HEK293 (cell line): ENCODE measurements at regions not wholly inside any gene's neighbourhood (a gene's known extent, or its start where the extent isn't known, plus 50 kb on each side); places are given as distances from the start of the nearest gene placed in this dataset.
"Not testable (repeated sequence)": the region's sequence is repeated elsewhere in the genome, so short reads cannot be mapped to it uniquely, and the experiment has no call there.

Experiments used
- CTCF ChIA-PET: fragments of 350-600 bp; formaldehyde crosslinking; extraction: SDS; loops from one replicate; lab custom pipeline; 2021; ENCODE audit warnings: antibody characterized with exemption; lab: Yijun Ruan, JAX
- POLR2A ChIA-PET: fragments of 300-600 bp; formaldehyde crosslinking; extraction: SDS; loops from one replicate; lab custom pipeline; 2020; ENCODE audit warnings: antibody characterized with exemption, inconsistent platforms; lab: Yijun Ruan, JAX
- H3K27ac ChIP-seq: fragments of 200-500 bp; sonication (Bioruptor generic); 2 replicates; pipeline ENCODE4 v1.5.1; 2014; ENCODE audit warnings: low read depth, low read length, control low read depth, inconsistent platforms; ENCODE audit errors: extremely low read depth
- H3K36me3 ChIP-seq, 2 experiments: fragments of 200-500 bp in 1 of 2; sonication (Bioruptor generic) in 1 of 2; 1 replicate in 1 of 2; 2 replicates in 1 of 2; pipeline ENCODE4 v1.5.1; 2014 to 2017; ENCODE audit warnings: inconsistent platforms in 2 of 2, low read length in 2 of 2; ENCODE audit not compliant: control insufficient read depth in 2 of 2, insufficient read depth in 1 of 2
- H3K4me1 ChIP-seq: fragments of 200-500 bp; sonication (Bioruptor generic); 2 replicates; pipeline ENCODE4 v1.5.1; 2014; ENCODE audit warnings: mild to moderate bottlenecking, low read length, inconsistent platforms; ENCODE audit not compliant: control insufficient read depth, insufficient read depth
- H3K4me3 ChIP-seq: 2 replicates; pipeline ENCODE4 v1.5.1; 2011; ENCODE audit warnings: low read depth, mild to moderate bottlenecking, control low read depth, low read length, moderate library complexity
- H3K9me3 ChIP-seq: fragments of 200-500 bp; sonication (Bioruptor generic); 2 replicates; pipeline ENCODE4 v1.5.1; 2014; ENCODE audit warnings: low read depth, low read length, inconsistent platforms; ENCODE audit not compliant: control insufficient read depth, insufficient read depth
- SCRT1 ChIP-seq: fragments of 450-650 bp; formaldehyde crosslinking; IDR thresholded peaks from 2 replicates; pipeline ENCODE4 v1.5.1; 2016; ENCODE audit warnings: missing biosample characterization, missing genetic modification characterization, borderline replicate concordance
- SCRT2 ChIP-seq: fragments of 450-650 bp; formaldehyde crosslinking; IDR thresholded peaks from 2 replicates; pipeline ENCODE4 v1.5.1; 2016; ENCODE audit warnings: missing biosample characterization, missing genetic modification characterization
- SP2 ChIP-seq: fragments of 450-650 bp; formaldehyde crosslinking; IDR thresholded peaks from 2 replicates; pipeline ENCODE4 v1.5.1; 2016; ENCODE audit warnings: missing biosample characterization, missing genetic modification characterization
- ZBTB17 ChIP-seq: fragments of 450-650 bp; formaldehyde crosslinking; IDR thresholded peaks from 2 replicates; pipeline ENCODE4 v1.5.1; 2016; ENCODE audit warnings: missing biosample characterization, missing genetic modification characterization
- ZFP37 ChIP-seq: fragments of 450-650 bp; formaldehyde crosslinking; IDR thresholded peaks from 2 replicates; pipeline ENCODE4 v1.5.1; 2016; ENCODE audit warnings: missing biosample characterization, missing genetic modification characterization
- ZIC2 ChIP-seq: fragments of 450-650 bp; formaldehyde crosslinking; IDR thresholded peaks from 2 replicates; pipeline ENCODE4 v1.5.1; 2016; ENCODE audit warnings: missing biosample characterization, missing genetic modification characterization
- ZNF138 ChIP-seq: fragments of 450-650 bp; formaldehyde crosslinking; IDR thresholded peaks from 2 replicates; pipeline ENCODE4 v1.5.1; 2016; ENCODE audit warnings: missing biosample characterization, missing genetic modification characterization, borderline replicate concordance
- ZNF148 ChIP-seq: fragments of 450-650 bp; formaldehyde crosslinking; IDR thresholded peaks from 2 replicates; pipeline ENCODE4 v1.5.0; 2017; ENCODE audit warnings: missing biosample characterization, missing genetic modification characterization, borderline replicate concordance
- ZNF169 ChIP-seq: fragments of 450-650 bp; formaldehyde crosslinking; IDR thresholded peaks from 2 replicates; pipeline ENCODE4 v1.5.1; 2016; ENCODE audit warnings: missing biosample characterization, missing genetic modification characterization
- ZNF18 ChIP-seq: fragments of 450-650 bp; formaldehyde crosslinking; IDR thresholded peaks from 2 replicates; pipeline ENCODE4 v1.5.1; 2016; ENCODE audit warnings: missing biosample characterization, missing genetic modification characterization
- ZNF239 ChIP-seq: fragments of 450-650 bp; formaldehyde crosslinking; IDR thresholded peaks from 2 replicates; pipeline ENCODE4 v1.5.1; 2016; ENCODE audit warnings: missing biosample characterization, missing genetic modification characterization
- ZNF274 ChIP-seq, 2 experiments: fragments of 200-500 bp in 1 of 2; fragments of 450-650 bp in 1 of 2; sonication (Bioruptor generic) in 1 of 2; formaldehyde crosslinking in 1 of 2; IDR thresholded peaks; 2 replicates each; pipeline versions ENCODE4 v1.5.1 to v1.6.1; 2014 to 2016; ENCODE audit warnings: borderline replicate concordance in 1 of 2, inconsistent platforms in 1 of 2, low read length in 1 of 2, missing biosample characterization in 1 of 2, missing genetic modification characterization in 1 of 2
- ZNF311 ChIP-seq: fragments of 450-650 bp; formaldehyde crosslinking; IDR thresholded peaks from 2 replicates; pipeline ENCODE4 v1.5.1; 2017; ENCODE audit warnings: missing biosample characterization, missing genetic modification characterization, borderline replicate concordance
- ZNF324 ChIP-seq: fragments of 450-650 bp; formaldehyde crosslinking; IDR thresholded peaks from 2 replicates; pipeline ENCODE4 v1.5.1; 2016; ENCODE audit warnings: missing biosample characterization, missing genetic modification characterization
- ZNF501 ChIP-seq: fragments of 450-650 bp; formaldehyde crosslinking; IDR thresholded peaks from 2 replicates; pipeline ENCODE4 v1.5.1; 2016; ENCODE audit warnings: missing biosample characterization, missing genetic modification characterization
- ZNF561 ChIP-seq: fragments of 450-650 bp; IDR thresholded peaks from 2 replicates; pipeline ENCODE4 v1.5.1; 2018; ENCODE audit warnings: missing biosample characterization, missing genetic modification characterization, borderline replicate concordance
- ZNF610 ChIP-seq: fragments of 450-650 bp; formaldehyde crosslinking; IDR thresholded peaks from 2 replicates; pipeline ENCODE4 v1.5.1; 2016; ENCODE audit warnings: missing biosample characterization, missing genetic modification characterization, borderline replicate concordance
- ZNF629 ChIP-seq: fragments of 450-650 bp; formaldehyde crosslinking; IDR thresholded peaks from 2 replicates; pipeline ENCODE4 v1.5.1; 2017; ENCODE audit warnings: missing biosample characterization, missing genetic modification characterization
- ZNF654 ChIP-seq: fragments of 450-650 bp; formaldehyde crosslinking; IDR thresholded peaks from 2 replicates; pipeline ENCODE4 v1.5.1; 2016; ENCODE audit warnings: low read depth, missing biosample characterization, missing genetic modification characterization
- ZNF707 ChIP-seq: fragments of 450-650 bp; formaldehyde crosslinking; IDR thresholded peaks from 2 replicates; pipeline ENCODE4 v1.5.1; 2016; ENCODE audit warnings: missing biosample characterization, missing genetic modification characterization
- ZNF792 ChIP-seq: fragments of 450-650 bp; formaldehyde crosslinking; IDR thresholded peaks from 2 replicates; pipeline ENCODE4 v1.5.1; 2016; ENCODE audit warnings: missing biosample characterization, missing genetic modification characterization
- ZNF830 ChIP-seq: fragments of 450-650 bp; IDR thresholded peaks from 2 replicates; pipeline ENCODE4 v1.5.0; 2018; ENCODE audit warnings: missing biosample characterization, missing genetic modification characterization, low read depth, mild to moderate bottlenecking, moderate library complexity

GRCh38 chr15:91447991-91448644 lies 348.1 kb downstream of the SV2B start:
- no peaks in the 10 kb centered on the region for H3K4me1 ChIP-seq
- no peak overlapping the region for H3K27ac ChIP-seq
- H3K9me3 ChIP-seq, result no peaks in the 10 kb centered on the region
- TF ChIP-seq ZNF239 (tag by site-specific recombination) (no peak), ZNF311 (no peak), ZNF274 (IDR thresholded peaks at IDR 0.05; ENCODE audit: low read length) (no peak), ZNF274 (tag by site-specific recombination; IDR thresholded peaks at IDR 0.05; ENCODE audit: borderline replicate concordance) (no peak), ZBTB17 (tag by site-specific recombination) (no peak), ZNF792 (tag by site-specific recombination) (no peak), ZNF654 (tag by site-specific recombination) (no peak), SCRT1 (tag by site-specific recombination) (no peak), ZIC2 (tag by site-specific recombination) (no peak), ZNF169 (tag by site-specific recombination) (no peak), ZNF138 (tag by site-specific recombination) (no peak), ZNF610 (tag by site-specific recombination) (no peak), ZNF18 (no peak), SP2 (tag by site-specific recombination) (no peak)
- TF ChIP-seq, all 188 proteins: peak for 0
- ChIA-PET POLR2A (no interaction called here), CTCF (interaction anchor here (0.9 kb wide), 1 partner anchor 11 kb away, joined by 3 read pairs; no protein-coding TSS in a partner anchor)
- H3K36me3 ChIP-seq, result no peaks in the 10 kb centered on the region
- no peak overlapping the region for H3K4me3 ChIP-seq

GRCh38 chr15:91453376-91453775 lies 353.3 kb downstream of the SV2B start:
- H3K4me3 ChIP-seq, CTCF ChIA-PET, H3K9me3 ChIP-seq, H3K4me1 ChIP-seq, POLR2A ChIA-PET, H3K36me3 ChIP-seq, H3K27ac ChIP-seq: not testable (repeated sequence)

GRCh38 chr15:91456251-91456718 lies 356.2 kb downstream of the SV2B start:
- H3K36me3 ChIP-seq, result no peaks in the 10 kb centered on the region
- H3K9me3 ChIP-seq, result no peaks in the 10 kb centered on the region
- ChIA-PET CTCF (interaction anchor here (0.7 kb wide), 2 partner anchors 36 to 140 kb away, joined by 3 read pairs; no protein-coding TSS in a partner anchor), POLR2A (no interaction called here)
- TF ChIP-seq ZIC2 (tag by site-specific recombination), result peak; percentile 42
- TF ChIP-seq ZNF707, result no peak
- TF ChIP-seq ZFP37 (tag by site-specific recombination), result no peak
- TF ChIP-seq ZNF629 (tag by site-specific recombination), result no peak
- TF ChIP-seq ZNF324, result no peak
- TF ChIP-seq ZNF148 (tag by site-specific recombination), result no peak
- no peak for TF ChIP-seq ZNF138 (tag by site-specific recombination)
- TF ChIP-seq ZNF561 (tag by site-specific recombination), result no peak
- TF ChIP-seq ZNF501, result no peak
- peak; percentile 29; the same call in 1 of the 2 replicates for TF ChIP-seq SCRT2
- TF ChIP-seq ZNF830 (tag by site-specific recombination), result no peak
- no peak overlapping the region for H3K27ac ChIP-seq
- H3K4me1 ChIP-seq, result no peaks in the 10 kb centered on the region
- no peak overlapping the region for H3K4me3 ChIP-seq
